Tongue (tissue), 1 donor: ENCODE measurements at regions not wholly inside any gene's neighbourhood (a gene's known extent, or its start where the extent isn't known, plus 50 kb on each side); places are given as distances from the start of the nearest gene placed in this dataset.

ENCODE experiments used
- DNase-seq: peaks from one replicate; pipeline ENCODE4 v3.0.0-alpha.2; 2015

- no peak for DNase-seq
Measured at GRCh38 chr1:213884942-213885341, 102.8 kb upstream of the PROX1 start.

GRCh38 chr1:213887842-213888241, 99.9 kb upstream of the PROX1 start:
- DNase-seq = no peak

- DNase-seq = peak; percentile 17
Measured at GRCh38 chr1:213891989-213892902, 95.5 kb upstream of the PROX1 start.

GRCh38 chr1:213898684-213899083, 89.1 kb upstream of the PROX1 start:
- no peak for DNase-seq

- no peak for DNase-seq
Measured at GRCh38 chr1:213899413-213899812, 88.4 kb upstream of the PROX1 start.

- DNase-seq = peak; percentile 89
Measured at GRCh38 chr1:213905344-213905743, 82.4 kb upstream of the PROX1 start.

- DNase-seq = no peak
Measured at GRCh38 chr1:213908521-213908920, 79.3 kb upstream of the PROX1 start.

GRCh38 chr1:213914392-213914791, 73.4 kb upstream of the PROX1 start:
- DNase-seq = peak; percentile 92

- peak; percentile 73 for DNase-seq
Measured at GRCh38 chr1:213921311-213921710, 66.5 kb upstream of the PROX1 start.

GRCh38 chr1:213921712-213922111, 66.1 kb upstream of the PROX1 start:
- peak; percentile 11 for DNase-seq

GRCh38 chr1:213925531-213926182, 62.1 kb upstream of the PROX1 start:
- no peak for DNase-seq

GRCh38 chr1:213927846-213928245, 59.9 kb upstream of the PROX1 start:
- no peak for DNase-seq

GRCh38 chr1:213929398-213929797, 58.4 kb upstream of the PROX1 start:
- no peak for DNase-seq

GRCh38 chr1:213931836-213932235, 55.9 kb upstream of the PROX1 start:
- DNase-seq = peak; percentile 29

GRCh38 chr1:213933336-213933735, 54.4 kb upstream of the PROX1 start:
- no peak for DNase-seq

GRCh38 chr1:213934649-213935048, 53.1 kb upstream of the PROX1 start:
- peak; percentile 31 for DNase-seq

GRCh38 chr1:213936571-213936970, 51.2 kb upstream of the PROX1 start:
- no peak for DNase-seq
